ENCODE measurements at regions not wholly inside any gene's neighbourhood (a gene's known extent, or its start where the extent isn't known, plus 50 kb on each side); places are given as distances from the start of the nearest gene placed in this dataset.

DNA sequence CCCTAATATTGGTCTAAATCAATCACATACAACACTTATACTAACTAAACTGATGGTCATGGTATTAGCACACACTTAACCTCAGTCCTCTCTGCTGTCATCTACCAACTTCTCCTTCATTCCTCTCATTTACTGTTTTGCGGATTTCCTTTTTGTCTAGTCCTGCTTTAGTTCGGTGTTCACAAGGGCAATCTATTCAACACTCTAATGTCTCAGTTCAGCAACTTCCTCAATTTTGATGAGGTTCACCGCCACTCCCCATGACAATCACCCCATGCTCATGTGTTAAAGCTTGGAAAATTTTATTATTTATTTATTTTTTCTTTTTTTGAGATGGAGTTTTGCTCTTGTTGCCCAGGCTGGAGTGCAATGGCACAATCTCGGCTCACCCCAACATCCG lies 301.1 kb downstream of the PTPRC start (continued):
- TF ChIP-seq, protein P1, sequence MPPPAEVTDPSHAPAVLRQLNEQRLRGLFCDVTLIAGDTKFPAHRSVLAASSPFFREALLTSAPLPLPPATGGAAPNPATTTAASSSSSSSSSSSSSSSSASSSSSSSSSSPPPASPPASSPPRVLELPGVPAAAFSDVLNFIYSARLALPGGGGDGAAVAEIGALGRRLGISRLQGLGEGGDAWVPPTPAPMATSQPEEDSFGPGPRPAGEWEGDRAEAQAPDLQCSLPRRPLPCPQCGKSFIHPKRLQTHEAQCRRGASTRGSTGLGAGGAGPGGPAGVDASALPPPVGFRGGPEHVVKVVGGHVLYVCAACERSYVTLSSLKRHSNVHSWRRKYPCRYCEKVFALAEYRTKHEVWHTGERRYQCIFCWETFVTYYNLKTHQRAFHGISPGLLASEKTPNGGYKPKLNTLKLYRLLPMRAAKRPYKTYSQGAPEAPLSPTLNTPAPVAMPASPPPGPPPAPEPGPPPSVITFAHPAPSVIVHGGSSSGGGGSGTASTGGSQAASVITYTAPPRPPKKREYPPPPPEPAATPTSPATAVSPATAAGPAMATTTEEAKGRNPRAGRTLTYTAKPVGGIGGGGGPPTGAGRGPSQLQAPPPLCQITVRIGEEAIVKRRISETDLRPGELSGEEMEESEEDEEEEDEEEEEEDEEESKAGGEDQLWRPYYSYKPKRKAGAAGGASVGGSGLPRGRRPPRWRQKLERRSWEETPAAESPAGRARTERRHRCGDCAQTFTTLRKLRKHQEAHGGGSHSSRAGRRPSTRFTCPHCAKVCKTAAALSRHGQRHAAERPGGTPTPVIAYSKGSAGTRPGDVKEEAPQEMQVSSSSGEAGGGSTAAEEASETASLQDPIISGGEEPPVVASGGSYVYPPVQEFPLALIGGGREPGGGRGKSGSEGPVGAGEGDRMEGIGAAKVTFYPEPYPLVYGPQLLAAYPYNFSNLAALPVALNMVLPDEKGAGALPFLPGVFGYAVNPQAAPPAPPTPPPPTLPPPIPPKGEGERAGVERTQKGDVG (CRISPR knock-in tag; IDR thresholded peaks at IDR 0.05) = no peak
- TF ChIP-seq NR2C1 (IDR thresholded peaks at IDR 0.05) (no peak), ZNF384 (IDR thresholded peaks at IDR 0.05; ENCODE audit: borderline replicate concordance, low read depth, low read length) (no peak), JUND (IDR thresholded peaks at IDR 0.05; ENCODE audit: low read depth, low read length) (no peak), TCF7 (IDR thresholded peaks at IDR 0.05; ENCODE audit: borderline replicate concordance) (no peak), ZNF207 (IDR thresholded peaks at IDR 0.05; ENCODE audit: borderline replicate concordance) (no peak), EP300 (IDR thresholded peaks at IDR 0.05; ENCODE audit: borderline replicate concordance in 1 of 2, control insufficient read depth in 1 of 2, low read depth in 2 of 2, low read length in 2 of 2) (no peak), NBN (IDR thresholded peaks at IDR 0.05) (no peak), BHLHE40 (IDR thresholded peaks at IDR 0.05; ENCODE audit: borderline replicate concordance in 1 of 2, low read depth in 2 of 2, low read length in 1 of 2) (no peak), RFX5 (IDR thresholded peaks at IDR 0.05; ENCODE audit: low read depth, low read length) (no peak)

DNA sequence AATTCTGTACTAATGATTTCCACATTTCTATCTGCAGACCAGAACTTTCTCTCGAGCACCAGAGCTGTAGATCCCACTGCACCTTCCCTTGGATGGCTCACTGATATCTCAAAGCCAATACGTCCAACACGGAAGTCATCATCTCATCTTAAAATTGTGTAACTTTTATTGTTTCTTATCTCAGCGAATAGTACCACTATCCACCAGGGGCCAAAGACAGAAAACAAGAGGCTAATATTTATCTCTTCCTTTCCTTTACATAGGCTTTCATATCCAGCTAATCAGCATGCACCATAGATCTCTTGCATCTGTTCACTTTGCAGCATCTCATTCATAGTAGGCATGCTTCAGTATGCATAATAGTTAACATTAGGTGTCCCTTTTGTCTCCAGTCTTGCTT lies 303.6 kb downstream of the PTPRC start:
- Histone ChIP-seq H3K4me2 (ENCODE audit: control insufficient read depth, insufficient read depth) (no peak overlapping the region), H3K4me1 (ENCODE audit: control insufficient read depth, insufficient read depth, low read length) (no peaks in the 10 kb centered on the region; the same call in 1 of the 2 replicates), H3K27ac (ENCODE audit: control insufficient read depth, insufficient read depth) (no peak overlapping the region), H3K4me3 (no peak overlapping the region), H3K27me3 (replicated peaks in 1 of 2; ENCODE audit: control insufficient read depth in 2 of 2, insufficient read depth in 2 of 2, low read length in 1 of 2) (no peaks in the 10 kb centered on the region), H4K20me1 (ENCODE audit: control insufficient read depth, insufficient read depth) (no peaks in the 10 kb centered on the region), H3K9me3 (replicated peaks; ENCODE audit: control insufficient read depth, insufficient read depth, low read length) (no peaks in the 10 kb centered on the region; the same call in 1 of the 3 replicates), H3K36me3 (ENCODE audit: control insufficient read depth in 2 of 2, insufficient read depth in 2 of 2, low read length in 1 of 2) (no peaks in the 10 kb centered on the region), H3K79me2 (ENCODE audit: control insufficient read depth, insufficient read depth, low read length) (no peaks in the 10 kb centered on the region), H2AFZ (ENCODE audit: control insufficient read depth, low read depth, low read length) (no peak overlapping the region), H3K9ac (ENCODE audit: control insufficient read depth, insufficient read depth, low read length) (no peak overlapping the region)
- ChIA-PET RAD21 (ENCODE audit: unreplicated experiment) (no interaction called here), POLR2A (no interaction called here), CTCF (no interaction called here), SMC1A (ENCODE audit: uncharacterized antibody, unreplicated experiment) (no interaction called here)
- BruUV-seq (replicated peaks) = no TSS peak
- WGBS (ENCODE audit: insufficient coverage, insufficient replicate concordance, low lambda C conversion rate, missing lambda C conversion rate) = 54% methylated on average over 4 of the region's 4 CpGs
- DNase-seq (ENCODE audit: low read depth, low spot score) (no peak), ATAC-seq (no peak), FAIRE-seq (no peak)
- intact Hi-C loops (cut with micrococcal nuclease; ENCODE audit: unreplicated experiment) (no loop called here), in situ Hi-C loops (cut with MboI) (no loop called here)
- TF ChIP-seq, protein P2, sequence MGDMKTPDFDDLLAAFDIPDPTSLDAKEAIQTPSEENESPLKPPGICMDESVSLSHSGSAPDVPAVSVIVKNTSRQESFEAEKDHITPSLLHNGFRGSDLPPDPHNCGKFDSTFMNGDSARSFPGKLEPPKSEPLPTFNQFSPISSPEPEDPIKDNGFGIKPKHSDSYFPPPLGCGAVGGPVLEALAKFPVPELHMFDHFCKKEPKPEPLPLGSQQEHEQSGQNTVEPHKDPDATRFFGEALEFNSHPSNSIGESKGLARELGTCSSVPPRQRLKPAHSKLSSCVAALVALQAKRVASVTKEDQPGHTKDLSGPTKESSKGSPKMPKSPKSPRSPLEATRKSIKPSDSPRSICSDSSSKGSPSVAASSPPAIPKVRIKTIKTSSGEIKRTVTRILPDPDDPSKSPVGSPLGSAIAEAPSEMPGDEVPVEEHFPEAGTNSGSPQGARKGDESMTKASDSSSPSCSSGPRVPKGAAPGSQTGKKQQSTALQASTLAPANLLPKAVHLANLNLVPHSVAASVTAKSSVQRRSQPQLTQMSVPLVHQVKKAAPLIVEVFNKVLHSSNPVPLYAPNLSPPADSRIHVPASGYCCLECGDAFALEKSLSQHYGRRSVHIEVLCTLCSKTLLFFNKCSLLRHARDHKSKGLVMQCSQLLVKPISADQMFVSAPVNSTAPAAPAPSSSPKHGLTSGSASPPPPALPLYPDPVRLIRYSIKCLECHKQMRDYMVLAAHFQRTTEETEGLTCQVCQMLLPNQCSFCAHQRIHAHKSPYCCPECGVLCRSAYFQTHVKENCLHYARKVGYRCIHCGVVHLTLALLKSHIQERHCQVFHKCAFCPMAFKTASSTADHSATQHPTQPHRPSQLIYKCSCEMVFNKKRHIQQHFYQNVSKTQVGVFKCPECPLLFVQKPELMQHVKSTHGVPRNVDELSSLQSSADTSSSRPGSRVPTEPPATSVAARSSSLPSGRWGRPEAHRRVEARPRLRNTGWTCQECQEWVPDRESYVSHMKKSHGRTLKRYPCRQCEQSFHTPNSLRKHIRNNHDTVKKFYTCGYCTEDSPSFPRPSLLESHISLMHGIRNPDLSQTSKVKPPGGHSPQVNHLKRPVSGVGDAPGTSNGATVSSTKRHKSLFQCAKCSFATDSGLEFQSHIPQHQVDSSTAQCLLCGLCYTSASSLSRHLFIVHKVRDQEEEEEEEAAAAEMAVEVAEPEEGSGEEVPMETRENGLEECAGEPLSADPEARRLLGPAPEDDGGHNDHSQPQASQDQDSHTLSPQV (IDR thresholded peaks at IDR 0.05) = no peak
- TF ChIP-seq BCL11A (IDR thresholded peaks at IDR 0.05; ENCODE audit: low read depth, low read length) (no peak), STAT1 (conservative IDR thresholded peaks at IDR 0.05) (no peak)
